NCI-H748 treated with DMSO at 0.1 percent for 48 hours (cell line): ENCODE measurements at regions not wholly inside any gene's neighbourhood (a gene's known extent, or its start where the extent isn't known, plus 50 kb on each side); places are given as distances from the start of the nearest gene placed in this dataset.
"Not testable (repeated sequence)": the region's sequence is repeated elsewhere in the genome, so short reads cannot be mapped to it uniquely, and the experiment has no call there.

ENCODE experiments used
- DNase-seq: peaks from one replicate; lab custom pipeline; 2025; lab: John Stamatoyannopoulos, UW

- no peak for DNase-seq
These were observed 136.1 kb upstream of the COBL start for GRCh38 chr7:51452694-51453093.

GRCh38 chr7:51451751-51452476, 135.3 kb upstream of the COBL start:
- no peak for DNase-seq

- no peak for DNase-seq
These were observed 133.9 kb upstream of the COBL start for GRCh38 chr7:51450541-51450940.

- no peak for DNase-seq
These were observed 130.2 kb upstream of the COBL start for GRCh38 chr7:51446785-51447184.

- DNase-seq = no peak
These were observed 129.7 kb upstream of the COBL start for GRCh38 chr7:51446356-51446755.

- peak; percentile 28 for DNase-seq
These were observed 128.3 kb upstream of the COBL start for GRCh38 chr7:51444936-51445335.

- DNase-seq = peak; percentile 75
These were observed 114.0 kb upstream of the COBL start for GRCh38 chr7:51430480-51431086.

GRCh38 chr7:51428217-51428887, 111.7 kb upstream of the COBL start:
- peak; percentile 15 for DNase-seq

- DNase-seq = no peak
These were observed 109.6 kb upstream of the COBL start for GRCh38 chr7:51426163-51426562.

- not testable (repeated sequence) for DNase-seq
These were observed 93.3 kb upstream of the COBL start for GRCh38 chr7:51409934-51410333.

- DNase-seq = not testable (repeated sequence)
These were observed 81.0 kb upstream of the COBL start for GRCh38 chr7:51397608-51398007.

- not testable (repeated sequence) for DNase-seq
These were observed 76.4 kb upstream of the COBL start for GRCh38 chr7:51393003-51393402.

- not testable (repeated sequence) for DNase-seq
These were observed 73.3 kb upstream of the COBL start for GRCh38 chr7:51389952-51390351.

- DNase-seq = not testable (repeated sequence)
These were observed 72.7 kb upstream of the COBL start for GRCh38 chr7:51389216-51389812.

GRCh38 chr7:51388241-51388640, 71.6 kb upstream of the COBL start:
- not testable (repeated sequence) for DNase-seq

GRCh38 chr7:51386806-51387568, 70.4 kb upstream of the COBL start:
- not testable (repeated sequence) for DNase-seq

GRCh38 chr7:51386184-51386583, 69.6 kb upstream of the COBL start:
- DNase-seq = not testable (repeated sequence)

GRCh38 chr7:51382243-51382642, 65.6 kb upstream of the COBL start:
- DNase-seq = not testable (repeated sequence)

- peak; percentile 19 for DNase-seq
These were observed 59.9 kb upstream of the COBL start for GRCh38 chr7:51376420-51377092.

GRCh38 chr7:51374936-51375335, 58.3 kb upstream of the COBL start:
- no peak for DNase-seq

GRCh38 chr7:51373607-51374006, 57.0 kb upstream of the COBL start:
- not testable (repeated sequence) for DNase-seq
